Lower lobe of right lung (tissue), 2 donors: ENCODE measurements at regions not wholly inside any gene's neighbourhood (a gene's known extent, or its start where the extent isn't known, plus 50 kb on each side); places are given as distances from the start of the nearest gene placed in this dataset.

Experiments used
- ATAC-seq, 2 donors: fragments of 200-7000 bp; cut with Tn5 transposase; one replicate each; pipeline ENCODE4 v1.9.1; 2020 to 2022; ENCODE audit warnings: mild to moderate bottlenecking in 2 of 2, moderate library complexity in 2 of 2
- DNase-seq: peaks from one replicate; pipeline ENCODE4 v3.0.0-alpha.2; 2020
- H3K27ac ChIP-seq: fragments of 200-600 bp; one replicate; pipeline ENCODE4 v1.8.0; 2022
- H3K27me3 ChIP-seq: fragments of 200-600 bp; one replicate; pipeline ENCODE4 v1.8.0; 2022; ENCODE audit warnings: low read depth
- H3K36me3 ChIP-seq: fragments of 200-600 bp; one replicate; pipeline ENCODE4 v1.8.0; 2022; ENCODE audit warnings: mild to moderate bottlenecking
- H3K4me1 ChIP-seq: fragments of 200-600 bp; one replicate; pipeline ENCODE4 v1.8.0; 2022
- H3K4me3 ChIP-seq: fragments of 200-600 bp; one replicate; pipeline ENCODE4 v1.8.0; 2022; ENCODE audit warnings: mild to moderate bottlenecking
- H3K9me3 ChIP-seq: fragments of 200-600 bp; one replicate; pipeline ENCODE4 v1.8.0; 2022
- CTCF ChIP-seq: fragments of 200-600 bp; IDR thresholded peaks from one replicate; pipeline ENCODE4 v1.8.0; 2022; ENCODE audit warnings: antibody characterized with exemption, mild to moderate bottlenecking
- intact Hi-C: fragments of 100-400 bp; cut with DNase I; formaldehyde crosslinking; loops from one replicate; pipeline ENCODE4 v1.11.0; 2022
- donor health status: DM: no; HTN: yes; CAD: no; lungs with severe emphysema.

- H3K27me3 ChIP-seq: no peaks in the 10 kb centered on the region
- intact Hi-C loops: no loop called here
- no peaks in the 10 kb centered on the region for H3K36me3 ChIP-seq
- no peak overlapping the region for H3K27ac ChIP-seq
- H3K4me1 ChIP-seq: peaks cover 12% of the 10 kb centered on the region
- ATAC-seq (no peak), DNase-seq (no peak)
- H3K9me3 ChIP-seq: no peaks in the 10 kb centered on the region
- TF ChIP-seq CTCF: no peak
- no peak overlapping the region for H3K4me3 ChIP-seq
These were observed 543.4 kb downstream of the BUD13 start for GRCh38 chr11:116229236-116229970.

- Histone ChIP-seq H3K4me3 (no peak overlapping the region), H3K9me3 (no peaks in the 10 kb centered on the region), H3K27ac (no peak overlapping the region), H3K27me3 (no peaks in the 10 kb centered on the region), H3K4me1 (peaks cover 3% of the 10 kb centered on the region), H3K36me3 (no peaks in the 10 kb centered on the region)
- no peak for DNase-seq
- TF ChIP-seq CTCF: no peak
- no peak for ATAC-seq
- intact Hi-C loops: no loop called here
These were observed 546.1 kb downstream of the BUD13 start for GRCh38 chr11:116226731-116227130.

GRCh38 chr11:116225784-116226585, 546.8 kb downstream of the BUD13 start:
- Histone ChIP-seq H3K27me3 (no peaks in the 10 kb centered on the region), H3K4me1 (peaks cover 3% of the 10 kb centered on the region), H3K27ac (no peak overlapping the region), H3K9me3 (no peaks in the 10 kb centered on the region), H3K4me3 (no peak overlapping the region), H3K36me3 (no peaks in the 10 kb centered on the region)
- no peak for ATAC-seq
- no peak for DNase-seq
- TF ChIP-seq CTCF: no peak
- intact Hi-C loops: no loop called here

- DNase-seq: no peak
- TF ChIP-seq CTCF: no peak
- Histone ChIP-seq H3K27me3 (no peaks in the 10 kb centered on the region), H3K4me3 (no peak overlapping the region), H3K4me1 (no peaks in the 10 kb centered on the region), H3K36me3 (no peaks in the 10 kb centered on the region), H3K9me3 (no peaks in the 10 kb centered on the region), H3K27ac (no peak overlapping the region)
- intact Hi-C loops: no loop called here
- no peak for ATAC-seq
These were observed 547.6 kb downstream of the BUD13 start for GRCh38 chr11:116225236-116225635.

GRCh38 chr11:116224889-116225200, 547.9 kb downstream of the BUD13 start:
- H3K9me3 ChIP-seq: no peaks in the 10 kb centered on the region
- no peaks in the 10 kb centered on the region for H3K36me3 ChIP-seq
- ATAC-seq: no peak
- no peaks in the 10 kb centered on the region for H3K4me1 ChIP-seq
- no peaks in the 10 kb centered on the region for H3K27me3 ChIP-seq
- DNase-seq: no peak
- no peak for TF ChIP-seq CTCF
- H3K27ac ChIP-seq: no peak overlapping the region
- H3K4me3 ChIP-seq: no peak overlapping the region
- intact Hi-C loops: no loop called here
